ENCODE measurements at regions not wholly inside any gene's neighbourhood (a gene's known extent, or its start where the extent isn't known, plus 50 kb on each side); places are given as distances from the start of the nearest gene placed in this dataset.

DNA sequence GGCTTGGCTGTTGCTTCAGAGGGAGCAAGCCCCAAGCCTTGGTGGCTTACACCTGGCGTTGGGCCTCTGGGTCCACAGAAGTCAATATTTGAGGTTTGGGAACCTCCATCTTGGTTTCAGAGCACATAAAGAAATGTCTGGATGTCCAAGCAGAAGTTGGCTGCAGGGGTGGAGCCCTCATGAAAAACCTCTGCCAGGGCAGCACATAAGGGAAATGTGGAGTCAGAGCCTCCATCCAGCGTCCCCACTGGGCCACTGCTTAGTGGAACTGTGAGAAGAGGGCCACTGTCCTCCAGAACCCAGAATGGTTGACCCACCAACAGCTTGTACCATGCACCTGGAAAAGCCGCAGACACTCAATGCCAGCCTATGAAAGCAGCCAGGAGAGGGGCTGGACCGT, 573.5 kb upstream of the ZWINT start:
- no peaks in the 10 kb centered on the region for H4K20me1 ChIP-seq (ENCODE audit: control insufficient read depth, extremely low read depth, insufficient read depth, low read length)
- dilution Hi-C loops (cut with MboI; ENCODE audit: extremely low pct_ligation_motif_present, low sequenced_read_pairs) = no loop called here
- no peak for FAIRE-seq
- no peak overlapping the region for H3K4me2 ChIP-seq (ENCODE audit: control insufficient read depth, extremely low read depth, insufficient read depth, low read depth, low read length)
- no peak for DNase-seq (ENCODE audit: low read depth, low spot score)
- H3K36me3 ChIP-seq (ENCODE audit: control insufficient read depth in 2 of 2, extremely low read depth in 1 of 2, insufficient read depth in 2 of 2, low read length in 2 of 2) = no peaks in the 10 kb centered on the region
- no peak overlapping the region for H3K27ac ChIP-seq (ENCODE audit: control insufficient read depth, insufficient read depth, low read length)
- peaks cover 2% of the 10 kb centered on the region for H3K9me3 ChIP-seq (ENCODE audit: control insufficient read depth, low read depth, low read length)
- no peak overlapping the region for H3K4me3 ChIP-seq (ENCODE audit: control insufficient read depth in 2 of 3, extremely low read depth in 1 of 3, insufficient read depth in 2 of 3, low read depth in 1 of 3, low read length in 3 of 3)
- TF ChIP-seq, protein P1, sequence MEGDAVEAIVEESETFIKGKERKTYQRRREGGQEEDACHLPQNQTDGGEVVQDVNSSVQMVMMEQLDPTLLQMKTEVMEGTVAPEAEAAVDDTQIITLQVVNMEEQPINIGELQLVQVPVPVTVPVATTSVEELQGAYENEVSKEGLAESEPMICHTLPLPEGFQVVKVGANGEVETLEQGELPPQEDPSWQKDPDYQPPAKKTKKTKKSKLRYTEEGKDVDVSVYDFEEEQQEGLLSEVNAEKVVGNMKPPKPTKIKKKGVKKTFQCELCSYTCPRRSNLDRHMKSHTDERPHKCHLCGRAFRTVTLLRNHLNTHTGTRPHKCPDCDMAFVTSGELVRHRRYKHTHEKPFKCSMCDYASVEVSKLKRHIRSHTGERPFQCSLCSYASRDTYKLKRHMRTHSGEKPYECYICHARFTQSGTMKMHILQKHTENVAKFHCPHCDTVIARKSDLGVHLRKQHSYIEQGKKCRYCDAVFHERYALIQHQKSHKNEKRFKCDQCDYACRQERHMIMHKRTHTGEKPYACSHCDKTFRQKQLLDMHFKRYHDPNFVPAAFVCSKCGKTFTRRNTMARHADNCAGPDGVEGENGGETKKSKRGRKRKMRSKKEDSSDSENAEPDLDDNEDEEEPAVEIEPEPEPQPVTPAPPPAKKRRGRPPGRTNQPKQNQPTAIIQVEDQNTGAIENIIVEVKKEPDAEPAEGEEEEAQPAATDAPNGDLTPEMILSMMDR (optimal IDR thresholded peaks at IDR 0.05 in 1 of 3, IDR thresholded peaks at IDR 0.05 in 1 of 3, conservative IDR thresholded peaks at IDR 0.05 in 1 of 3; ENCODE audit: extremely low read depth in 1 of 3, insufficient read depth in 2 of 3, low read length in 3 of 3) = no peak
- TF ChIP-seq EZH2 (IDR thresholded peaks at IDR 0.05; ENCODE audit: low read length) = no peak
- no peaks in the 10 kb centered on the region for H3K4me1 ChIP-seq (ENCODE audit: control insufficient read depth, extremely low read depth, insufficient read depth, low read length)
- no peaks in the 10 kb centered on the region for H3K79me2 ChIP-seq (ENCODE audit: control insufficient read depth, insufficient read depth, low read length)
- no peaks in the 10 kb centered on the region for H3K9me1 ChIP-seq (ENCODE audit: control insufficient read depth, extremely low read depth, insufficient read depth, low read length)
- H3K27me3 ChIP-seq (ENCODE audit: control insufficient read depth, extremely low read depth, insufficient read depth, low read length) = no peaks in the 10 kb centered on the region
- no peak overlapping the region for H3K9ac ChIP-seq (ENCODE audit: control insufficient read depth, extremely low read depth, insufficient read depth, low read length)
- no peak overlapping the region for H2AFZ ChIP-seq (ENCODE audit: control insufficient read depth, low read length)

DNA sequence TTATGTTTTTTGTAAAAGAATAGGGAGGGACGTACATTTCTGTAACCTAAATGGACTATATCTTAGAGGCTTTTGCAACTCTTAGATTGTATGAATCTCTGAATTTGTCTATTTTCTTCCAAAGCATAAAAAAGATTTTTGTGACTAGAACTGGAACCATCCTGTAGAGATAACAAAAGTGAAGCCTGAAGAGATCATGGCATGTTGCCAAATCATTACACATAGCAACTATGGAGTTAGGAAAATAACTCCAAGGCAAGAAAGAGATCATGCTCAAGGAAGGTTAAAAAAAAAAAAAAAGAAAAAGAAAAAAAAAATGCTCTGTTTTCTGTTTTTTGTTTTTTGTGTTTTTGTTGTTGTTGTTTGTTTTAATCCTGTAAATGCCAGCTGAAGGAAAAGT, 567.7 kb upstream of the ZWINT start:
- no peaks in the 10 kb centered on the region for H3K4me1 ChIP-seq (ENCODE audit: control insufficient read depth, extremely low read depth, insufficient read depth, low read length)
- no peak overlapping the region for H3K27ac ChIP-seq (ENCODE audit: control insufficient read depth, insufficient read depth, low read length)
- dilution Hi-C loops (cut with MboI; ENCODE audit: extremely low pct_ligation_motif_present, low sequenced_read_pairs) = no loop called here
- TF ChIP-seq, protein P1 (optimal IDR thresholded peaks at IDR 0.05 in 1 of 3, IDR thresholded peaks at IDR 0.05 in 1 of 3, conservative IDR thresholded peaks at IDR 0.05 in 1 of 3; ENCODE audit: extremely low read depth in 1 of 3, insufficient read depth in 2 of 3, low read length in 3 of 3) = no peak
- H2AFZ ChIP-seq (ENCODE audit: control insufficient read depth, low read length) = no peak overlapping the region
- H4K20me1 ChIP-seq (ENCODE audit: control insufficient read depth, extremely low read depth, insufficient read depth, low read length) = no peaks in the 10 kb centered on the region
- H3K9me3 ChIP-seq (ENCODE audit: control insufficient read depth, low read depth, low read length) = no peaks in the 10 kb centered on the region
- no peaks in the 10 kb centered on the region for H3K27me3 ChIP-seq (ENCODE audit: control insufficient read depth, extremely low read depth, insufficient read depth, low read length)
- no peak overlapping the region for H3K4me3 ChIP-seq (ENCODE audit: control insufficient read depth in 2 of 3, extremely low read depth in 1 of 3, insufficient read depth in 2 of 3, low read depth in 1 of 3, low read length in 3 of 3)
- DNase-seq (ENCODE audit: low read depth, low spot score) (no peak), FAIRE-seq (no peak)
- H3K9ac ChIP-seq (ENCODE audit: control insufficient read depth, extremely low read depth, insufficient read depth, low read length) = no peak overlapping the region
- H3K9me1 ChIP-seq (ENCODE audit: control insufficient read depth, extremely low read depth, insufficient read depth, low read length) = no peaks in the 10 kb centered on the region
- no peaks in the 10 kb centered on the region for H3K79me2 ChIP-seq (ENCODE audit: control insufficient read depth, insufficient read depth, low read length)
- no peak overlapping the region for H3K4me2 ChIP-seq (ENCODE audit: control insufficient read depth, extremely low read depth, insufficient read depth, low read depth, low read length)
- no peaks in the 10 kb centered on the region for H3K36me3 ChIP-seq (ENCODE audit: control insufficient read depth in 2 of 2, extremely low read depth in 1 of 2, insufficient read depth in 2 of 2, low read length in 2 of 2)

All from keratinocyte (primary cell).